Liver (tissue), 7 donors: ENCODE measurements at regions not wholly inside any gene's neighbourhood (a gene's known extent, or its start where the extent isn't known, plus 50 kb on each side); places are given as distances from the start of the nearest gene placed in this dataset.

Experiments
- DNase-seq: peaks from one replicate; pipeline ENCODE4 v3.0.0-alpha.2; 2017; ENCODE audit warnings: low spot score
- H3K27ac ChIP-seq, 2 donors: one replicate each; pipeline ENCODE4 v1.7.0; 2013; ENCODE audit warnings: inconsistent platforms in 2 of 2, low read length in 2 of 2, control low read depth in 1 of 2, low read depth in 1 of 2, mild to moderate bottlenecking in 1 of 2
- H3K27me3 ChIP-seq, 4 donors: one replicate each; pipeline versions ENCODE4 v1.6.1 to v1.7.0; 2013; ENCODE audit warnings: low read length in 3 of 4, inconsistent platforms in 1 of 4, mild to moderate bottlenecking in 1 of 4, moderate library complexity in 1 of 4; ENCODE audit not compliant: control insufficient read depth in 4 of 4, insufficient read depth in 4 of 4
- H3K36me3 ChIP-seq, 4 donors: one replicate each; pipeline versions ENCODE4 v1.6.1 to v1.7.0; 2013; ENCODE audit warnings: low read length in 3 of 4, mild to moderate bottlenecking in 3 of 4, low read depth in 1 of 4, moderate library complexity in 1 of 4; ENCODE audit not compliant: control insufficient read depth in 4 of 4, insufficient read depth in 3 of 4
- H3K4me1 ChIP-seq, 4 donors: one replicate each; pipeline versions ENCODE4 v1.6.1 to v1.7.0; 2013; ENCODE audit warnings: low read length in 3 of 4, mild to moderate bottlenecking in 3 of 4, moderate library complexity in 1 of 4; ENCODE audit not compliant: control insufficient read depth in 4 of 4, insufficient read depth in 4 of 4
- H3K4me3 ChIP-seq, 3 donors: one replicate each; pipeline versions ENCODE4 v1.6.1 to v1.7.0; 2013; ENCODE audit warnings: low read length in 3 of 3, control low read depth in 1 of 3, low read depth in 1 of 3, mild to moderate bottlenecking in 1 of 3
- H3K9ac ChIP-seq, 2 donors: one replicate each; pipeline ENCODE4 v1.7.0; 2013; ENCODE audit warnings: low read length in 2 of 2, mild to moderate bottlenecking in 2 of 2, moderate library complexity in 2 of 2, control low read depth in 1 of 2, low read depth in 1 of 2
- H3K9me3 ChIP-seq, 4 donors: one replicate each; pipeline versions ENCODE4 v1.6.1 to v1.7.0; 2013; ENCODE audit warnings: low read length in 3 of 4; ENCODE audit not compliant: control insufficient read depth in 4 of 4
- EGR1 ChIP-seq, 2 donors: IDR thresholded peaks; 2 replicates each; pipeline ENCODE4 v1.6.1; 2016 to 2018; ENCODE audit warnings: antibody characterized with exemption in 2 of 2, low read depth in 2 of 2
- FOXA2 ChIP-seq: IDR thresholded peaks from 2 replicates; pipeline ENCODE4 v1.6.1; 2016; ENCODE audit warnings: antibody characterized with exemption
- GABPA ChIP-seq, 2 donors: IDR thresholded peaks in 1 of 2; conservative IDR thresholded peaks in 1 of 2; 2 replicates each; pipeline ENCODE4 v1.6.1; 2016; ENCODE audit warnings: antibody characterized with exemption in 2 of 2, mild to moderate bottlenecking in 1 of 2, moderate library complexity in 1 of 2
- HNF4A ChIP-seq, 2 donors: conservative IDR thresholded peaks; 2 replicates each; pipeline ENCODE4 v1.6.1; 2016; ENCODE audit warnings: antibody characterized with exemption in 2 of 2, mild to moderate bottlenecking in 2 of 2
- HNF4G ChIP-seq: IDR thresholded peaks from 2 replicates; pipeline ENCODE4 v1.6.1; 2016; ENCODE audit warnings: antibody characterized with exemption
- JUND ChIP-seq, 2 donors: IDR thresholded peaks; 2 replicates each; pipeline ENCODE4 v1.6.1; 2016; ENCODE audit warnings: antibody characterized with exemption in 2 of 2
- NR2F2 ChIP-seq: IDR thresholded peaks from 2 replicates; pipeline ENCODE4 v1.6.1; 2016; ENCODE audit warnings: antibody characterized with exemption
- RAD21 ChIP-seq, 2 donors: IDR thresholded peaks; 2 replicates each; pipeline ENCODE4 v1.6.1; 2016; ENCODE audit warnings: antibody characterized with exemption in 2 of 2, mild to moderate bottlenecking in 2 of 2
- RXRA ChIP-seq, 2 donors: IDR thresholded peaks; 2 replicates each; pipeline ENCODE4 v1.6.1; 2017 to 2018; ENCODE audit warnings: antibody characterized with exemption in 2 of 2, mild to moderate bottlenecking in 1 of 2
- SP1 ChIP-seq: IDR thresholded peaks from 2 replicates; pipeline ENCODE4 v1.6.1; 2018; ENCODE audit warnings: antibody characterized with exemption, mild to moderate bottlenecking
- TAF1 ChIP-seq: conservative IDR thresholded peaks from 2 replicates; pipeline ENCODE4 v1.6.1; 2016; ENCODE audit warnings: antibody characterized with exemption, mild to moderate bottlenecking
- YY1 ChIP-seq: IDR thresholded peaks from 2 replicates; pipeline ENCODE4 v1.6.1; 2016; ENCODE audit warnings: antibody characterized with exemption, mild to moderate bottlenecking
- TF ChIP-seq, protein P1 (sequence below): fragments of 150-350 bp; IDR thresholded peaks from 2 replicates; pipeline ENCODE4 v1.5.1; 2017; ENCODE audit warnings: improper control_type of control experiment, low read depth, low read length; ENCODE audit not compliant: missing input control
- TF ChIP-seq, protein P2 (sequence below): IDR thresholded peaks from 2 replicates; pipeline ENCODE4 v1.6.1; 2016; ENCODE audit warnings: antibody characterized with exemption, mild to moderate bottlenecking
- TF ChIP-seq, protein P3 (sequence below): IDR thresholded peaks from 2 replicates; pipeline ENCODE4 v1.6.1; 2016; ENCODE audit warnings: antibody characterized with exemption
- TF ChIP-seq, protein P4 (sequence below): IDR thresholded peaks from 2 replicates; pipeline ENCODE4 v1.6.1; 2016; ENCODE audit warnings: antibody characterized with exemption
- TF ChIP-seq, protein P5 (sequence below): IDR thresholded peaks from 2 replicates; pipeline ENCODE4 v1.6.1; 2016; ENCODE audit warnings: antibody characterized with exemption
- donor health status: healthy.
- donor health status: healthy.
- donor health status: healthy.
- donor health status: healthy.

DNA sequence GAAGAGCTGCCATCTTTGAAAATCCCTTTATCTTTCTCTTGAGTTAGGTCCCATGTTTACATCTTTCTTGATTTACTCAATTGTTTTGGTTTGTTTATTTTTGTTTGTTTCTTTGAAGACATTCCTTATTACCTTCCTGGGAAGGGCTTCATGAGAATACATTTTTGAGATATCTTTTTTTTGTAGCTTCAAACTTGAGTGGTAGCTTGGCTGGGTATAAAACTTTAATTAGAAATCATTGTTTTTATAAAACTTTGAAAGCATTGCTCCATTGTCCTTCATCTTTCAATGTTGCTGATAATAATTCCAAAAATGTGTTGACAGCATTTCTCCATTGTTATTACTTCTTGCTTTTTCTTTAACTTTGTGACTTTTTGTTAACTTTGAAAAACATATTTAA, 145.9 kb upstream of the RBMS1 start:
- H3K9ac ChIP-seq, result no peak overlapping the region
- TF ChIP-seq, protein P1, sequence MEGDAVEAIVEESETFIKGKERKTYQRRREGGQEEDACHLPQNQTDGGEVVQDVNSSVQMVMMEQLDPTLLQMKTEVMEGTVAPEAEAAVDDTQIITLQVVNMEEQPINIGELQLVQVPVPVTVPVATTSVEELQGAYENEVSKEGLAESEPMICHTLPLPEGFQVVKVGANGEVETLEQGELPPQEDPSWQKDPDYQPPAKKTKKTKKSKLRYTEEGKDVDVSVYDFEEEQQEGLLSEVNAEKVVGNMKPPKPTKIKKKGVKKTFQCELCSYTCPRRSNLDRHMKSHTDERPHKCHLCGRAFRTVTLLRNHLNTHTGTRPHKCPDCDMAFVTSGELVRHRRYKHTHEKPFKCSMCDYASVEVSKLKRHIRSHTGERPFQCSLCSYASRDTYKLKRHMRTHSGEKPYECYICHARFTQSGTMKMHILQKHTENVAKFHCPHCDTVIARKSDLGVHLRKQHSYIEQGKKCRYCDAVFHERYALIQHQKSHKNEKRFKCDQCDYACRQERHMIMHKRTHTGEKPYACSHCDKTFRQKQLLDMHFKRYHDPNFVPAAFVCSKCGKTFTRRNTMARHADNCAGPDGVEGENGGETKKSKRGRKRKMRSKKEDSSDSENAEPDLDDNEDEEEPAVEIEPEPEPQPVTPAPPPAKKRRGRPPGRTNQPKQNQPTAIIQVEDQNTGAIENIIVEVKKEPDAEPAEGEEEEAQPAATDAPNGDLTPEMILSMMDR, result no peak
- TF ChIP-seq NR2F2 (no peak), FOXA2 (no peak), HNF4A (conservative IDR thresholded peaks at IDR 0.05) (no peak), EGR1 (IDR thresholded peaks at IDR 0.05; ENCODE audit: low read depth in 2 of 2) (no peak), SP1 (no peak), RAD21 (IDR thresholded peaks at IDR 0.05) (no peak), GABPA (IDR thresholded peaks at IDR 0.05 in 1 of 2, conservative IDR thresholded peaks at IDR 0.05 in 1 of 2) (no peak), TAF1 (no peak), YY1 (no peak), JUND (IDR thresholded peaks at IDR 0.05) (no peak), HNF4G (no peak), RXRA (IDR thresholded peaks at IDR 0.05) (no peak)
- TF ChIP-seq, protein P2, sequence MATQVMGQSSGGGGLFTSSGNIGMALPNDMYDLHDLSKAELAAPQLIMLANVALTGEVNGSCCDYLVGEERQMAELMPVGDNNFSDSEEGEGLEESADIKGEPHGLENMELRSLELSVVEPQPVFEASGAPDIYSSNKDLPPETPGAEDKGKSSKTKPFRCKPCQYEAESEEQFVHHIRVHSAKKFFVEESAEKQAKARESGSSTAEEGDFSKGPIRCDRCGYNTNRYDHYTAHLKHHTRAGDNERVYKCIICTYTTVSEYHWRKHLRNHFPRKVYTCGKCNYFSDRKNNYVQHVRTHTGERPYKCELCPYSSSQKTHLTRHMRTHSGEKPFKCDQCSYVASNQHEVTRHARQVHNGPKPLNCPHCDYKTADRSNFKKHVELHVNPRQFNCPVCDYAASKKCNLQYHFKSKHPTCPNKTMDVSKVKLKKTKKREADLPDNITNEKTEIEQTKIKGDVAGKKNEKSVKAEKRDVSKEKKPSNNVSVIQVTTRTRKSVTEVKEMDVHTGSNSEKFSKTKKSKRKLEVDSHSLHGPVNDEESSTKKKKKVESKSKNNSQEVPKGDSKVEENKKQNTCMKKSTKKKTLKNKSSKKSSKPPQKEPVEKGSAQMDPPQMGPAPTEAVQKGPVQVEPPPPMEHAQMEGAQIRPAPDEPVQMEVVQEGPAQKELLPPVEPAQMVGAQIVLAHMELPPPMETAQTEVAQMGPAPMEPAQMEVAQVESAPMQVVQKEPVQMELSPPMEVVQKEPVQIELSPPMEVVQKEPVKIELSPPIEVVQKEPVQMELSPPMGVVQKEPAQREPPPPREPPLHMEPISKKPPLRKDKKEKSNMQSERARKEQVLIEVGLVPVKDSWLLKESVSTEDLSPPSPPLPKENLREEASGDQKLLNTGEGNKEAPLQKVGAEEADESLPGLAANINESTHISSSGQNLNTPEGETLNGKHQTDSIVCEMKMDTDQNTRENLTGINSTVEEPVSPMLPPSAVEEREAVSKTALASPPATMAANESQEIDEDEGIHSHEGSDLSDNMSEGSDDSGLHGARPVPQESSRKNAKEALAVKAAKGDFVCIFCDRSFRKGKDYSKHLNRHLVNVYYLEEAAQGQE, result no peak
- TF ChIP-seq, protein P3, sequence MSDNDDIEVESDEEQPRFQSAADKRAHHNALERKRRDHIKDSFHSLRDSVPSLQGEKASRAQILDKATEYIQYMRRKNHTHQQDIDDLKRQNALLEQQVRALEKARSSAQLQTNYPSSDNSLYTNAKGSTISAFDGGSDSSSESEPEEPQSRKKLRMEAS, result no peak
- TF ChIP-seq, protein P4, sequence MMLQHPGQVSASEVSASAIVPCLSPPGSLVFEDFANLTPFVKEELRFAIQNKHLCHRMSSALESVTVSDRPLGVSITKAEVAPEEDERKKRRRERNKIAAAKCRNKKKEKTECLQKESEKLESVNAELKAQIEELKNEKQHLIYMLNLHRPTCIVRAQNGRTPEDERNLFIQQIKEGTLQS, result no peak
- TF ChIP-seq, protein P5, sequence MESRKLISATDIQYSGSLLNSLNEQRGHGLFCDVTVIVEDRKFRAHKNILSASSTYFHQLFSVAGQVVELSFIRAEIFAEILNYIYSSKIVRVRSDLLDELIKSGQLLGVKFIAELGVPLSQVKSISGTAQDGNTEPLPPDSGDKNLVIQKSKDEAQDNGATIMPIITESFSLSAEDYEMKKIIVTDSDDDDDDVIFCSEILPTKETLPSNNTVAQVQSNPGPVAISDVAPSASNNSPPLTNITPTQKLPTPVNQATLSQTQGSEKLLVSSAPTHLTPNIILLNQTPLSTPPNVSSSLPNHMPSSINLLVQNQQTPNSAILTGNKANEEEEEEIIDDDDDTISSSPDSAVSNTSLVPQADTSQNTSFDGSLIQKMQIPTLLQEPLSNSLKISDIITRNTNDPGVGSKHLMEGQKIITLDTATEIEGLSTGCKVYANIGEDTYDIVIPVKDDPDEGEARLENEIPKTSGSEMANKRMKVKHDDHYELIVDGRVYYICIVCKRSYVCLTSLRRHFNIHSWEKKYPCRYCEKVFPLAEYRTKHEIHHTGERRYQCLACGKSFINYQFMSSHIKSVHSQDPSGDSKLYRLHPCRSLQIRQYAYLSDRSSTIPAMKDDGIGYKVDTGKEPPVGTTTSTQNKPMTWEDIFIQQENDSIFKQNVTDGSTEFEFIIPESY, result no peak
- H3K4me1 ChIP-seq, result no peaks in the 10 kb centered on the region
- peaks cover 0 to 20% (median 2%) of the 10 kb centered on the region in 4 donors for H3K9me3 ChIP-seq
- H3K4me3 ChIP-seq, result no peak overlapping the region
- no peaks in the 10 kb centered on the region for H3K36me3 ChIP-seq
- no peak overlapping the region for H3K27ac ChIP-seq
- no peak for DNase-seq
- no peaks in the 10 kb centered on the region for H3K27me3 ChIP-seq
